ENCODE measurements at regions not wholly inside any gene's neighbourhood (a gene's known extent, or its start where the extent isn't known, plus 50 kb on each side); places are given as distances from the start of the nearest gene placed in this dataset.
"Not testable (repeated sequence)": the region's sequence is repeated elsewhere in the genome, so short reads cannot be mapped to it uniquely, and the experiment has no call there.

DNA sequence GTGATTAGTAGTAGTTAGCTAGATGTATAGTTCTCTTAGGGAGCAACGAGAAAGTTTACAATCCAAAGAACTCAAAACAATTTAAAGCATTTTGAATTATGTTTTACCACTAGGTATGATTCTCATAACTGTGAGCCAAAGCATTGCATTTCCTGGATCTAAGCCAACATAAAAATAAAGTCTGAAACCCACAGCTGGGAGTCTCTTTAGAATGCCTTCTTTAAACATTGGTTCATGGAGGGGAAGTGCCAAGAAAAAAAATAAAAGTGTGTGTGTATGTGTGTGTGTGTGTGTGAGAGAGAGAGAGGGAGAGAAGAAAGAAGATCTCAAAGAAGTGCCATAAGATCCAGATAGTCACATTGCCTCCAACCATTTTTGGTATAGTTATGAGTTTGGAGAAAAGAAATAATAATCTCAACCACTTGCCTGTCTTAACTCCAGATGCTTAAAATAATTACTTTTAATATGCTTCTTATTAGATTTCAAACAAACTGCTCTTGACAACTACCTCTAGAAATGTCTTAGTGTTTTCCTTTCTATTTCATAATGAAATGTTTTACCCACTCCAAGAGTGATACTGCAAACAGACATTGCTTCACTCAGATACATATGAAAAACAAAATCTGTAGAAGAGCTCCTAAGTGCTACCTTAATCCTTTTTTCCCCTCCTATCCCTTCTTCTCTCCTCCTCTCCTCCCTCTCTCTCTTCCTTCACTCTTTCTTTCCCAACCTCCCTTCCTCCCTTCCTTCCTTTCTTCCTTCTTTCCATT is 554.1 kb downstream of the KCTD12 start:
- no peak for DNase-seq

- DNase-seq = no peak
Observed at GRCh38 chr13:76330761-76331160, 555.4 kb downstream of the KCTD12 start.

- no peak for DNase-seq
Observed at GRCh38 chr13:76329866-76330580, 556.2 kb downstream of the KCTD12 start.

- DNase-seq = no peak
Observed at GRCh38 chr13:76329004-76329403, 557.2 kb downstream of the KCTD12 start.

DNA sequence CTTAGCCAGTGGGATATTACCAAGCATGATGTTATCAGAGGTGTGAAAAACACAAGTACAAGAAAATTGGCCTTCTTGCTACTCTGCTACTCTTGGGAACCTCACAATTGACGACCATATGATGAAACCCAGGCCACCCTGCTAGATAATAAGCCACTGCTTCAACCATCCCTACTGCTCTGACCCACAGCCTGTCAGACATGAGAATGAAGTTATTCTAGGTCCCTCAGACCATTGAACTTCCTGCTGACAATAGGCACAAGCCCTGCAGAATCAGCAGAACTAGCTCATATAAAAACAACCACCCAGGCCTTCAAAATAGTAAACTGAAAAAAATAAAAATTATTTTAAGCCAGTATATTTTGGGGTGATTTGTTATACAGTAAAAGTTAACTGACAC is 559.9 kb downstream of the KCTD12 start:
- no peak for DNase-seq

- DNase-seq = no peak
Observed at GRCh38 chr13:76319921-76320320, 566.3 kb downstream of the KCTD12 start.

GRCh38 chr13:76316998-76317527 is 569.1 kb downstream of the KCTD12 start:
- no peak for DNase-seq

DNA sequence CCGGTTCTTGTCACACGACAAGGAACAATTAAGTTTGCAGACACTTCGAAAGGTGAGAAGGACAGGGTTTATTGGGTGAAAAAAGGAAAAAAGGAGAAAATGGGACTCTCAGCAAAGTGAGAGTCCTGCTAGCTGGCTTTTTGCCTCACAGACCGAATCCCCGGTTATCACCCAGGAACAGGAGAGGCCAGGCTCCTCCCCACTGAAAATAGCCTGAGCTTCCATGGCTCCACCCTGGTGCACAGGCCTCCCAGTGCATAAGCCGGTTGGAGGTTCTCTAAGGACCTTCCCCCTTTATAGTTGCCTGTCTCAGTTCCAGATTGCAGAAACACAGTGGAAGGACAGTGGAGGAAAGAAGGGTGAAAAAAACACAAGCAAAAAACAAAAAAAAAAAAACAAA is 571.7 kb downstream of the KCTD12 start:
- DNase-seq = no peak

DNA sequence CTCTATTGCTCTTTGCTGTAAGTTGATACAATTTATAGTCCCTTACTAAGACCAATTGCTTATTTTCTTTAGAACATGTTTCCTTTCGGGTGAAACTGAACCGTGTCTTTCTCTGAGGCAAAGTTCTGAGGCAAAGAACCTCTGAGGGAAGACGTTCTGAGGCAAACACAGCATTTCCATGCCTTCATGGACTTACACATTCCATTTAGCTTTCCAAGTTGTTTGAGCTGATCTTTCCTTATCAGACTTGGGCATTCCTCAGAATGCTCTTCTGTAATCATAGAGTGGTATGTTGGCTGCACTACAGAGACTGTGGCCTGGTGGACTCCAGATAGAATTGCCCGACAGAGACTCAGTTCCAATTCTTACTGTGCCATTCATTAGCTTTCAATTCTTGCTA is 579.1 kb downstream of the KCTD12 start:
- DNase-seq = no peak

GRCh38 chr13:76300688-76301087 is 585.5 kb downstream of the KCTD12 start:
- no peak for DNase-seq

DNA sequence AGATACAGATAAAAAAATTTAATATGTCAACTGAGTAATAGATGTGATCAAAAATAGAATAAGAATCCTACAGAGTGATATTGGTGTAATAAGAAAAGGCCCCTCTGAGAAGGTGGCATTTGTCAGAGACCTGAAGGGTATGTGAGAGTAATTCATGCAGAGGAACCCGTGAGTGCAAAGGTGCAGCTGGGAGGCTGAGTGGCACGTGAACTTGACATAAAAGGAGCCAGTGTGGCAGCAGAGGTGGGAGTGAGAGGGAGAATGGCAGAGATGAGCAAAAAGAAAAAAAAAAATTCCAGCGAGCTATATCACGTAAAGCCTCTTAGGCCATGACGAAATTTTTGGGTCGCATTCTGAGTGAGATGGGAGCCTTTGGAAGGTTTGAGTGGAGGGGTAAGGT is 588.9 kb downstream of the KCTD12 start:
- DNase-seq = no peak

DNA sequence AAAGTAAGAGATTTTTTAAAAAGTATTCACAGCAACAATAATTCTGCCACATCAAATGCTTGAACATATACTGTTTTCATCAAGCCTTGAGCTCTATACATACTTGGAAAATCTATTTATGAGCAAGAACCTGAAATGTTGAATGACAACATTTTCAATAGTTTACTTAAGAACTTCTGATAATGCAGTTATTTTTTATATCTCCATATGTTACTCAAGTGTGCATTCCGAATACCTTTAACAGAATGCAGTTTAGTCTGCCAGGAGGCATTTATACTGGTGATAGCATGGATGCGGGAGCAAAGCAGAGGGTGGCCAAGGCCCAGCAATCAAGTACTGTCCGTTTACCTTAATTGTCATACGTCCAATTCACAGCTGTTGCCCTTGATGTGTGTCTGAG is 589.5 kb downstream of the KCTD12 start:
- no peak for DNase-seq

- not testable (repeated sequence) for DNase-seq
Observed at GRCh38 chr13:76295020-76295419, 591.2 kb downstream of the KCTD12 start.

- no peak for DNase-seq
Observed at GRCh38 chr13:76293751-76294150, 592.5 kb downstream of the KCTD12 start.

DNA sequence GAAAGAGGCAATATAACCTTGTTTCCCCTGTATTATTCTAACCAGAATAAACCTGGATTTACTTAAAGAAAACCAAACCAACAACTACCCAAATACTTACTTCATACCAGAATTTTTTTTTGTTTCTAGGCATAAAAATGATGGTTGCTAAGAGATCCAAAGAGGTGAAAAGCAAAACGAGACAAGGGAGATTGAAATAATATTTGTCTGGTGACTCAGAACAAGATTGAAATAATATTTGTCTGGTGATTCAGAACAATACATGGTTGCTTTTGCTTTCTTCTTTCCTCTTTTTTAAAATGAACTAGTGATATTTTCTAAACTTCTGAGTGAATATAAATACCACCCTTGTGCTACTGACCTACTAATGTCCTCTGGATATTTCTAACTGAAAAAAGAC is 592.9 kb downstream of the KCTD12 start:
- DNase-seq = no peak

GRCh38 chr13:76292726-76293125 is 593.5 kb downstream of the KCTD12 start:
- DNase-seq = no peak

DNA sequence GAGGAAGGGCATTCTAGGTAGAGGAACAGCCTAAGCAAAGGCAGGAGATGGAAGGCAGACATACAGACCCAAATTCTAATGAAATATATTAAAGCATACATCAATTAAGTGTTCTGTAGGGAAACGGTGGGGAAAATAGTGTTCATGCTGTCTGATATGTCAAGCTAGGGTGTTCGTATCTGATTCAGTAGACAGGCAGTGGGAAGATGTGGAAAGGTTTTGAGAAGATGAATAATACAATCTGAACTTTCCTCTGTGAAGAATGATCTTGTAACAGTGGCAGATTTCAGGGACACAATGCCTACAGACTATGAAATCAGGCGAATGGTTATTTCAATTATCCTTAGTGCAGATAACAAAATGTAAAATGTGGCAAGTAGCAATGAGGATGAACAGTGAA is 594.2 kb downstream of the KCTD12 start:
- DNase-seq = no peak

DNA sequence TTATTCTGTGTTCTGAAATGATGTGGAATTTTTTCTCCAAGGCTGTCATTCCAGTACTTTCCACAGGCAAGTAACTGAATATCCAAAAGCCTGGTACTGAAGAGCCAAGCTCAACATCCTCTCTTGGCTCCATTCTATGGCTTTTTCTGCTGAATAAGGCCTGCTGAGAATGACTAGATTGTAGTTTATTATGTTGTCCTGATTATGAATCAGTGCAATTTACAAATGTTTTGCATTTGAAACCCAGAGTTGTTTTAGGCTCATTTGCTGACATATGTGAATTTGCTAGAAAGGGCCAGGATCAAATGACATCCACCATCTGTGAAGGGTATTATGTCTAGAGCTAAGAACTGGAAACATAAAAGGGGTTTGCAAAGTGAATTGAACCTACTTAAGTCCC is 596.6 kb downstream of the KCTD12 start:
- DNase-seq = no peak

DNA sequence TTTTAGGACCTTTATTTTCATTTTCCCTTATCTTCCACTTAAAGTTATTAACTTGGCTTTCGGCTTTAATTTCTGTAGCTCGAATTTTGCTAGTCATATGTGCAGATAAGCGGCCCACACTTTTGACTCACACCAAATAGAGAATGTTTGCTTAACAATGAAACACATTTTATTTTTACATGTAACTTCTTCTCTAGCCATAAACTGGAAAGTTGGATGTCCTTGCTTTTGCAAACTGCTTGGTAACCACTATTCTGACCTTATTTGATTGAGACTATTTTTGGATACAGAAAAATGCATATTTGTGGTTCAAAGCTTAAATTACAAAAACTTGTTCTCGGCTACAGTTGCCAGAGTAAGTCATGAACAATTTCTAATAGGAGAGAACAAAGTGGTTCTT is 600.0 kb downstream of the KCTD12 start:
- DNase-seq = no peak

DNA sequence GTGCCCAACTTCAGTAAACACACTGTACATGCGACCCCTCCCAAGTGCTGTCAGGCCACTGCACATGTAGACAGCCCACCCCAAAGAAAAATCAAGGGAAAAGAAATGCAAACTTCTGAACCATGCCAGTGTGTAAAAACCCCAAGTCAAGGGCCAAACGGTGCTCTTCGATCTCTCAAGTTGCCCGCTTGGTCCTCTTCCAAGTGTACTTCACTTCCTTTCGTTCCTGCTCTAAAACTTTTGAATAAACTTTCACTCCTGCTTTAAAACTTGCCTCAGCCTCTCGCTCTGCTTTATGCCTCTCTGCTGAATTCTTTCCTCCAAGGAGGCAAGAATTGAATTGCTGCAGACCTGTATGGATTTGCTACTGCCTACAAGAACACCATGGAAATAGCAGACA is 600.7 kb downstream of the KCTD12 start:
- DNase-seq = no peak

DNA sequence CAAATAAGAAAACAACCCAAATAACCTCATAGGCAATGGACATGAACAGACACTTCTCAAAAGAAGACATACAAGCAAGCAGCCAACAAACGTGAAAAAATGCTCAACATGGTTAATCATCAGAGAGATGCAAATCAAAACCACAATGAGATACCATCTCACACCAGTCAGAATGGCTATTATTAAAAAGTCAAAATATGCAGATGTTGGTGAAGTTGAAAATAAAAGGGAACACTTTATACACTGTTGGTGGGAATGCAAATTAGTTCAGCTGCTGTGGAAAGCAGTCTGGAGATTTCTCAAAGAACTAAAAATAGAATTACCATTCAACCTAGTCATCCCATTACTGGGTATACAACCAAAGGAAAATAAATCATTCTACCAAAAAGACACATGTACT is 606.4 kb downstream of the KCTD12 start:
- DNase-seq = not testable (repeated sequence)

DNA sequence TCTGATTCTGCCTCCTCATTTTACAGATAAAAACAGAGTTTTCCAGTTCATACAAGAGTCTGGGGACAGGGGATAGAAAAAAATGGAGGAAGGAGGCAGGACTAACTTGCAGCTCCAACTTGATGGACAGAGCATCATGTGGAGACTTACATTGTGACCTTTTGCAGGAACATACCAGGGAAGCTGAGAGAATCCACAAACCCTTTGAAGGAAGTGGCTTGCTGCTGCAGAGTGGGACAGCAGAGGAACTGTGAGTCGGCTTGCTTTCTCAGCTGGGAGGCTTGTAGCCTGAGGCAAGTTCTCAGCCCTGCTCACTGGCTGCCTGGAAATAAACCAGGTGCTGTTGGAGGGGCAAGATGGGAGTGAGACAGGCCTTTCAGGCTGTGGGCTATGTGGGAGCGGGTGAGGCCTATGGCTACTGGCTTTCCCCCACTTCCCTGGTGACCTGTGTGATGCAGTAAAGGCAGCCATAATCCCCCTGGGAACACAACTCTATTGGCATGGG is 614.4 kb downstream of the KCTD12 start:
- no peak for DNase-seq

GRCh38 chr13:76268307-76268706 is 617.9 kb downstream of the KCTD12 start:
- not testable (repeated sequence) for DNase-seq

DNA sequence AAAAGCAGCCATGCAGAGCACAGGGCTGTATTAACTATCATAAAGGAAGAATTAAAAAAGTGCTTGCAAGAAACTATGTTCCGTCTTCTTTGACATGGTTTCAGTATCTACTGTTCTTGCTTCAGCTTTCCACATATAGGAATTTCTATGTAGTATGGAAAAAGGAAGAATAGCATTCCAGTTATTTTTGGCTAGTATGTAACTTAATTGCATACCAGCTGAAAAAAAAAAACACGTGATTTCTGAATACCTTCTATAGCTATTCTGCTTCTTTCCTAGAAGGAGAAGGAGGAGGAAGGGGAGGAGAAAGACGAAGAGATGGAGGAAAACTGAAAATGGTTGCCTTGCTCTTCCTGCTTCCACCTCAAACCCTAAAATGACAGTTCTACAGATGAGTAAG is 619.0 kb downstream of the KCTD12 start:
- no peak for DNase-seq

All from midbrain (tissue), 1 donor.